ENCODE measurements at regions not wholly inside any gene's neighbourhood (a gene's known extent, or its start where the extent isn't known, plus 50 kb on each side); places are given as distances from the start of the nearest gene placed in this dataset.
A peak's percentile ranks its signal among the peaks of the same experiment; 100 is the strongest.

DNA sequence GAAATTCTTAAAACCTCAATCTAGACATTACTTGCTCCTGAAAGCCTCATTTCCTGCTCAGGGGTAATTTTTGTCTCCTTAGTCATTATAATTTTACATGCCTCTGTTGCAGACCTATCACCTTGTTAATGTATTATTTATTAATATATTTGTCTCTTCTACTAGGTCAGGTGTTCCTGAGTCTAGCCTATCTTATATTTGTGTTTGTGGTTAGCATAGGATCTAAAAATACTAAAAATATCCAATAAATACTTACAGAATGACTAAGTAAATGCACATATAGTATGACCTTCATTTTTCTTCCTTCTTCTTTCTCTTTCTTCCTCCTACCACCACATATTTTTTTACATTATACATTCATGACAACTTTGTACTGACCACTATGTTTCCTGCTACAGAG, 268.9 kb upstream of the HS3ST5 start:
- Histone ChIP-seq H3K4me3 (ENCODE audit: insufficient read depth, low read depth, low read length) (no peak overlapping the region), H2AFZ (ENCODE audit: low read depth, low read length) (no peak overlapping the region), H3K27ac (ENCODE audit: low read depth, low read length) (no peak overlapping the region), H4K20me1 (ENCODE audit: insufficient read depth, low read length) (no peaks in the 10 kb centered on the region), H3K9me3 (ENCODE audit: insufficient read depth, low read depth, low read length) (no peaks in the 10 kb centered on the region), H3K79me2 (ENCODE audit: insufficient read depth, low read length) (no peaks in the 10 kb centered on the region), H3K4me1 (ENCODE audit: insufficient read depth, low read length) (no peaks in the 10 kb centered on the region), H3K4me2 (ENCODE audit: low read length) (no peak overlapping the region), H3K36me3 (ENCODE audit: insufficient read depth, low read length) (no peaks in the 10 kb centered on the region), H3K9ac (ENCODE audit: low read length) (no peak overlapping the region), H3K27me3 (ENCODE audit: insufficient read depth, low read length) (no peaks in the 10 kb centered on the region)
- no peak for FAIRE-seq
- TF ChIP-seq, protein P1, sequence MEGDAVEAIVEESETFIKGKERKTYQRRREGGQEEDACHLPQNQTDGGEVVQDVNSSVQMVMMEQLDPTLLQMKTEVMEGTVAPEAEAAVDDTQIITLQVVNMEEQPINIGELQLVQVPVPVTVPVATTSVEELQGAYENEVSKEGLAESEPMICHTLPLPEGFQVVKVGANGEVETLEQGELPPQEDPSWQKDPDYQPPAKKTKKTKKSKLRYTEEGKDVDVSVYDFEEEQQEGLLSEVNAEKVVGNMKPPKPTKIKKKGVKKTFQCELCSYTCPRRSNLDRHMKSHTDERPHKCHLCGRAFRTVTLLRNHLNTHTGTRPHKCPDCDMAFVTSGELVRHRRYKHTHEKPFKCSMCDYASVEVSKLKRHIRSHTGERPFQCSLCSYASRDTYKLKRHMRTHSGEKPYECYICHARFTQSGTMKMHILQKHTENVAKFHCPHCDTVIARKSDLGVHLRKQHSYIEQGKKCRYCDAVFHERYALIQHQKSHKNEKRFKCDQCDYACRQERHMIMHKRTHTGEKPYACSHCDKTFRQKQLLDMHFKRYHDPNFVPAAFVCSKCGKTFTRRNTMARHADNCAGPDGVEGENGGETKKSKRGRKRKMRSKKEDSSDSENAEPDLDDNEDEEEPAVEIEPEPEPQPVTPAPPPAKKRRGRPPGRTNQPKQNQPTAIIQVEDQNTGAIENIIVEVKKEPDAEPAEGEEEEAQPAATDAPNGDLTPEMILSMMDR (IDR thresholded peaks at IDR 0.05; ENCODE audit: insufficient read depth, low read depth, low read length): no peak
- TF ChIP-seq EZH2 (IDR thresholded peaks at IDR 0.05; ENCODE audit: insufficient read depth, low read length): no peak
- no peak overlapping the region for H3K4me3 Mint-ChIP-seq (ENCODE audit: unreplicated experiment)
- peaks cover 2% of the 10 kb centered on the region for H3K9me3 Mint-ChIP-seq (ENCODE audit: unreplicated experiment)
- H3K36me3 Mint-ChIP-seq (ENCODE audit: low read depth, unreplicated experiment): no peaks in the 10 kb centered on the region
- DNase-seq (ENCODE audit: low read depth): no peak
- no peaks in the 10 kb centered on the region for H3K27me3 Mint-ChIP-seq (ENCODE audit: low read depth, unreplicated experiment)
- H3K27ac Mint-ChIP-seq (ENCODE audit: unreplicated experiment): peak overlapping the region; percentile 4
- H3K4me1 Mint-ChIP-seq (ENCODE audit: low read depth, unreplicated experiment): peaks cover 11% of the 10 kb centered on the region

DNA sequence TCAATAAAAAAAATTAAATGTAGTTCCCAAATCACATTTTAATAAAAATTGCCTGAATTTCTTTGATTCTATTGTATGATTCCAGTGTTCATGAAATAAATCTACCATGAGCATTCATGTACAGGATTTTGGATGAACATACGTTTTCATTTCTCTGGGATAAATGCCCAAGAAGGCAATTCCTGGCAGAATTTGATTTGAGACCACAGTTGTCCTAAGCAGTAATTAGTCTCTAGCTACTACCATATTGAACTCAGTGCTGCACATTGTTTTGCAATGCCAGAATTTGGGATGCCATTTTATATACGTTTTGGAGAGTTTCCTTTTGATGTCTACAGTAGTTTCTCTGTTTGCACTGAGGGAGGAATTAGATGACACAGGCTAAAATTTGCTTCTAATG, 265.3 kb upstream of the HS3ST5 start:
- DNase-seq (ENCODE audit: low read depth): no peak
- H4K20me1 ChIP-seq (ENCODE audit: insufficient read depth, low read length): no peaks in the 10 kb centered on the region
- Mint-ChIP-seq H3K4me3 (ENCODE audit: unreplicated experiment) (no peak overlapping the region), H3K27ac (ENCODE audit: unreplicated experiment) (no peak overlapping the region), H3K4me1 (ENCODE audit: low read depth, unreplicated experiment) (peaks cover 11% of the 10 kb centered on the region), H3K36me3 (ENCODE audit: low read depth, unreplicated experiment) (no peaks in the 10 kb centered on the region), H3K27me3 (ENCODE audit: low read depth, unreplicated experiment) (no peaks in the 10 kb centered on the region), H3K9me3 (ENCODE audit: unreplicated experiment) (peaks cover 2% of the 10 kb centered on the region)
- H2AFZ ChIP-seq (ENCODE audit: low read depth, low read length): no peak overlapping the region
- H3K79me2 ChIP-seq (ENCODE audit: insufficient read depth, low read length): no peaks in the 10 kb centered on the region
- TF ChIP-seq EZH2 (IDR thresholded peaks at IDR 0.05; ENCODE audit: insufficient read depth, low read length): no peak
- TF ChIP-seq, protein P1 (IDR thresholded peaks at IDR 0.05; ENCODE audit: insufficient read depth, low read depth, low read length): no peak
- no peak overlapping the region for H3K4me3 ChIP-seq (ENCODE audit: insufficient read depth, low read depth, low read length)
- no peak overlapping the region for H3K4me2 ChIP-seq (ENCODE audit: low read length)
- FAIRE-seq: no peak
- no peaks in the 10 kb centered on the region for H3K9me3 ChIP-seq (ENCODE audit: insufficient read depth, low read depth, low read length)
- no peaks in the 10 kb centered on the region for H3K27me3 ChIP-seq (ENCODE audit: insufficient read depth, low read length)
- no peak overlapping the region for H3K9ac ChIP-seq (ENCODE audit: low read length)
- H3K36me3 ChIP-seq (ENCODE audit: insufficient read depth, low read length): no peaks in the 10 kb centered on the region
- no peak overlapping the region for H3K27ac ChIP-seq (ENCODE audit: low read depth, low read length)
- H3K4me1 ChIP-seq (ENCODE audit: insufficient read depth, low read length): no peaks in the 10 kb centered on the region

DNA sequence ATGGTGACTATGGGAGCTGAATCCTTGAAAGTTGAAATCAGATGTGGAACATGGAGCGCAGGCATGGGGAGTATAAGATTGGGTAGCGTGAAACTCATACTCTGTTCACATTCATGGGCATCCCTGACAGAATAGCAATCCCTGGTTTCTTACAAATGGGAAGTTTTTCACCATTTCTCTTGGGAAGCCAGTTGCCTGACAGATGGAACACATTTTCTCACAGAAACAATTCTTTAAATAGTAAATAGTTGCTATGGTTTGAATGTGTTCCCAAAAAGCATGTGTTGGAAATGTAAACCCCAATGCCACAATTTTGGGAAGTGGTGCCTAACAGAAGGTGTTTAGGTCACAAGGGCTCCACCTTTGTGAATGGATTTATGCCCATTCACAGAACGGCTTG, 262.8 kb upstream of the HS3ST5 start:
- Histone ChIP-seq H3K9ac (ENCODE audit: low read length) (no peak overlapping the region), H3K79me2 (ENCODE audit: insufficient read depth, low read length) (no peaks in the 10 kb centered on the region), H3K9me3 (ENCODE audit: insufficient read depth, low read depth, low read length) (no peaks in the 10 kb centered on the region), H3K36me3 (ENCODE audit: insufficient read depth, low read length) (no peaks in the 10 kb centered on the region), H3K4me3 (ENCODE audit: insufficient read depth, low read depth, low read length) (no peak overlapping the region), H3K27ac (ENCODE audit: low read depth, low read length) (no peak overlapping the region), H3K27me3 (ENCODE audit: insufficient read depth, low read length) (no peaks in the 10 kb centered on the region), H3K4me2 (ENCODE audit: low read length) (no peak overlapping the region), H3K4me1 (ENCODE audit: insufficient read depth, low read length) (no peaks in the 10 kb centered on the region), H2AFZ (ENCODE audit: low read depth, low read length) (no peak overlapping the region), H4K20me1 (ENCODE audit: insufficient read depth, low read length) (no peaks in the 10 kb centered on the region)
- no peak for TF ChIP-seq EZH2 (IDR thresholded peaks at IDR 0.05; ENCODE audit: insufficient read depth, low read length)
- TF ChIP-seq, protein P1 (IDR thresholded peaks at IDR 0.05; ENCODE audit: insufficient read depth, low read depth, low read length): no peak
- no peak for FAIRE-seq
- DNase-seq (ENCODE audit: low read depth): no peak
- H3K27ac Mint-ChIP-seq (ENCODE audit: unreplicated experiment): no peak overlapping the region
- H3K36me3 Mint-ChIP-seq (ENCODE audit: low read depth, unreplicated experiment): no peaks in the 10 kb centered on the region
- H3K9me3 Mint-ChIP-seq (ENCODE audit: unreplicated experiment): no peaks in the 10 kb centered on the region
- H3K4me1 Mint-ChIP-seq (ENCODE audit: low read depth, unreplicated experiment): peaks cover 5% of the 10 kb centered on the region
- no peak overlapping the region for H3K4me3 Mint-ChIP-seq (ENCODE audit: unreplicated experiment)
- no peaks in the 10 kb centered on the region for H3K27me3 Mint-ChIP-seq (ENCODE audit: low read depth, unreplicated experiment)

All from astrocyte (in vitro differentiated cells and primary cell).